Ascending aorta (tissue), 2 donors: ENCODE measurements at regions not wholly inside any gene's neighbourhood (a gene's known extent, or its start where the extent isn't known, plus 50 kb on each side); places are given as distances from the start of the nearest gene placed in this dataset.

Experiments used
- DNase-seq, 2 donors: peaks; one replicate each; pipeline ENCODE4 v3.0.0-alpha.2; 2019; ENCODE audit warnings: low spot score in 2 of 2
- H3K27ac ChIP-seq, 2 donors: fragments of 200-600 bp; sonication (generic); one replicate each; pipeline ENCODE4 v1.5.1; 2016 to 2017; ENCODE audit warnings: mild to moderate bottlenecking in 1 of 2
- H3K27me3 ChIP-seq: fragments of 200-600 bp; sonication (generic); one replicate; pipeline ENCODE4 v1.5.1; 2017
- H3K36me3 ChIP-seq, 2 donors: fragments of 200-600 bp; sonication (generic); one replicate each; pipeline ENCODE4 v1.5.1; 2016
- H3K4me1 ChIP-seq, 2 donors: fragments of 200-600 bp; sonication (generic); one replicate each; pipeline ENCODE4 v1.5.1; 2016 to 2017; ENCODE audit warnings: mild to moderate bottlenecking in 1 of 2
- H3K4me3 ChIP-seq, 2 donors: fragments of 200-600 bp; sonication (generic); one replicate each; pipeline ENCODE4 v1.5.1; 2016 to 2017; ENCODE audit warnings: mild to moderate bottlenecking in 1 of 2
- H3K9me3 ChIP-seq, 2 donors: fragments of 200-600 bp; sonication (generic); one replicate each; pipeline ENCODE4 v1.5.1; 2016
- CTCF ChIP-seq, 3 experiments: fragments of 200-600 bp in 2 of 3; fragments of 450-650 bp in 1 of 3; sonication (generic) in 2 of 3; IDR thresholded peaks; one replicate each; pipeline ENCODE4 v1.5.1; 2016 to 2019; ENCODE audit warnings: antibody characterized with exemption in 3 of 3, mild to moderate bottlenecking in 1 of 3, moderate library complexity in 1 of 3
- intact Hi-C: fragments of 100-400 bp; cut with DNase I; formaldehyde crosslinking; loops from one replicate; pipeline ENCODE4 v1.15.1; 2023

GRCh38 chr2:186036862-186037449 is 298.4 kb downstream of the FSIP2 start:
- intact Hi-C loops, result no loop called here

GRCh38 chr2:186042207-186043028 is 303.8 kb downstream of the FSIP2 start:
- Histone ChIP-seq H3K27ac (no peak overlapping the region), H3K4me1 (no peaks in the 10 kb centered on the region), H3K36me3 (no peaks in the 10 kb centered on the region), H3K27me3 (no peaks in the 10 kb centered on the region), H3K9me3 (no peaks in the 10 kb centered on the region), H3K4me3 (no peak overlapping the region)
- no peak for DNase-seq
- TF ChIP-seq CTCF (IDR thresholded peaks at IDR 0.05), result no peak
- intact Hi-C loops, result no loop called here

More at GRCh38 chr2:186036862-186037449, 298.4 kb downstream of the FSIP2 start:
- DNase-seq, result no peak
- no peak overlapping the region for H3K27ac ChIP-seq
- H3K27me3 ChIP-seq, result no peaks in the 10 kb centered on the region
- H3K36me3 ChIP-seq, result no peaks in the 10 kb centered on the region
- no peak overlapping the region for H3K4me3 ChIP-seq
- H3K9me3 ChIP-seq, result no peaks in the 10 kb centered on the region
- no peak for TF ChIP-seq CTCF (IDR thresholded peaks at IDR 0.05)
- no peaks in the 10 kb centered on the region for H3K4me1 ChIP-seq

DNA sequence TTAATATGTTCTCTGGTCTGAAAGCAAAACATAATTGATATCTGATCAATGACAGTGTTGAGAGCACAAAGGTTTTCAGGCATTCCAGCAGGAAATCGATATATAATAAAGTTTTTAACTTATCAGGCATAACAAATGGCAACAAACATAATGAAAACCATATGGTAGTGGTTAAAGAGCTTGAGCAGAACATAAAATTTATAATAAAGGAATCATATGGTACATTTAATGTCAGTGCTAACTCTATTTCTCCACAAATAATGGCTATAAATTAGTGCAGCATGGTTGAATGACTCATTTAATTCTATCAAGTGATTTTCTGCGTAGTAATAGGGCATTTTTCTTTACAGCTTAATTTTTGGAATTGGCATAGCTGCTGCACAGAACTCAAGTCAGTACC is 306.2 kb downstream of the FSIP2 start:
- Histone ChIP-seq H3K4me3 (no peak overlapping the region), H3K27ac (no peak overlapping the region), H3K4me1 (no peaks in the 10 kb centered on the region), H3K36me3 (no peaks in the 10 kb centered on the region), H3K9me3 (no peaks in the 10 kb centered on the region), H3K27me3 (no peaks in the 10 kb centered on the region)
- intact Hi-C loops, result no loop called here
- no peak for TF ChIP-seq CTCF (IDR thresholded peaks at IDR 0.05)
- no peak for DNase-seq

DNA sequence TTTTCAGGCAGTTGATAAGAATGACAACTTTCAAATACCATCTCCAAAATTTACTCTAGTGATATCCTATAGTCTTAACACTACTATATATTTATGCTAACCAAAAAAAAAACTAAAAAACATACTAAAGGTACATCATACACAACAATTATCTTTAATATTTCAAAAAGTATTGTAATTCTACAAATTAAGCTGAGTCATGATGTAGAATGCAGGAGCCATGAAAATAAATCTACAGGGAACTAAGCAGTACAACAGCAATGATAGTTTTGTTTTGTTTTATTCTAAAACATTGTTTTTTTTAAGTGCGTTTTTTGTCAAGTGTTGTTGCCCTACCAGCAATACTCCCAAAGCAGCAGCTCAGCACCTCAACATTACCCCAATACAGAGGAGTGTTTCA is 314.3 kb downstream of the FSIP2 start:
- Histone ChIP-seq H3K4me1 (no peaks in the 10 kb centered on the region), H3K27me3 (no peaks in the 10 kb centered on the region), H3K9me3 (no peaks in the 10 kb centered on the region), H3K4me3 (no peak overlapping the region), H3K36me3 (no peaks in the 10 kb centered on the region), H3K27ac (no peak overlapping the region)
- no peak for DNase-seq
- no peak for TF ChIP-seq CTCF (IDR thresholded peaks at IDR 0.05)
- intact Hi-C loops, result no loop called here

GRCh38 chr2:186058614-186059013 is 320.0 kb downstream of the FSIP2 start:
- no peak for TF ChIP-seq CTCF (IDR thresholded peaks at IDR 0.05)
- Histone ChIP-seq H3K4me3 (no peak overlapping the region), H3K27me3 (no peaks in the 10 kb centered on the region), H3K27ac (no peak overlapping the region), H3K36me3 (no peaks in the 10 kb centered on the region), H3K9me3 (no peaks in the 10 kb centered on the region), H3K4me1 (no peaks in the 10 kb centered on the region)
- no peak for DNase-seq
- intact Hi-C loops, result no loop called here
